ENCODE measurements at regions not wholly inside any gene's neighbourhood (a gene's known extent, or its start where the extent isn't known, plus 50 kb on each side); places are given as distances from the start of the nearest gene placed in this dataset.

- TF ChIP-seq EP300 (IDR thresholded peaks at IDR 0.05) = no peak
- TF ChIP-seq CTCF (IDR thresholded peaks at IDR 0.05) = no peak
- TF ChIP-seq POLR2A (IDR thresholded peaks at IDR 0.05) = no peak
Measured at GRCh38 chr11:42301777-42302176, 842.3 kb upstream of the LRRC4C start.
